ENCODE measurements at regions not wholly inside any gene's neighbourhood (a gene's known extent, or its start where the extent isn't known, plus 50 kb on each side); places are given as distances from the start of the nearest gene placed in this dataset.

GRCh38 chr13:48919751-48920150, 56.0 kb upstream of the FNDC3A start:
- H3K4me3 ChIP-seq (replicated peaks in 1 of 3; ENCODE audit: insufficient read depth in 1 of 3, low read depth in 2 of 3, low read length in 3 of 3), result no peak overlapping the region
- BruUV-seq (replicated peaks), result no TSS peak
- ChIA-PET CTCF (ENCODE audit: low intra/inter-chr PET ratio, low total read pairs) (no interaction called here), POLR2A (no interaction called here)
- TF ChIP-seq ZNF282 (IDR thresholded peaks at IDR 0.05; ENCODE audit: partially characterized antibody), result no peak
- TF ChIP-seq ZBTB25 (CRISPR knock-in tag; IDR thresholded peaks at IDR 0.05), result no peak
- no peak for TF ChIP-seq PLRG1 (conservative IDR thresholded peaks at IDR 0.05)
- no peak for TF ChIP-seq BRCA1 (CRISPR knock-in tag; IDR thresholded peaks at IDR 0.05)
- peak; percentile 93 to 98 for TF ChIP-seq MAFK (conservative IDR thresholded peaks at IDR 0.05 in 1 of 2, IDR thresholded peaks at IDR 0.05 in 1 of 2; ENCODE audit: low read length in 2 of 2)
- peak; percentile 97 for TF ChIP-seq MAFF (IDR thresholded peaks at IDR 0.05; ENCODE audit: low read depth, low read length)
- TF ChIP-seq GATAD2A (CRISPR knock-in tag; IDR thresholded peaks at IDR 0.05), result no peak
- TF ChIP-seq ZNF318 (CRISPR knock-in tag; IDR thresholded peaks at IDR 0.05), result no peak
- no peak for TF ChIP-seq ZSCAN21 (CRISPR knock-in tag; IDR thresholded peaks at IDR 0.05; ENCODE audit: borderline replicate concordance)
- in situ Hi-C loops (cut with HindIII; ENCODE audit: extremely low pct_ligation_motif_present, low pct_unique_long_range_greater_than_20kb) (no loop called here), intact Hi-C loops (cut with micrococcal nuclease; ENCODE audit: unreplicated experiment) (no loop called here)
- H3K4me1 ChIP-seq (ENCODE audit: insufficient read depth, low read length), result no peaks in the 10 kb centered on the region
- no peak overlapping the region for H3K4me2 ChIP-seq (ENCODE audit: low read depth, low read length)
- no peak for DNase-seq (ENCODE audit: low spot score)
- H3K36me3 ChIP-seq (replicated peaks in 1 of 2; ENCODE audit: control insufficient read depth in 1 of 2, insufficient read depth in 2 of 2, low read length in 2 of 2), result no peaks in the 10 kb centered on the region
- no peak overlapping the region for H3K27ac ChIP-seq (ENCODE audit: extremely low read length, insufficient read depth, low read length)
- no peak for ATAC-seq
- peaks cover 2 to 17% of the 10 kb centered on the region in 2 experiments; a peak in 4 of 5 replicates for H3K27me3 ChIP-seq (ENCODE audit: control insufficient read depth in 1 of 2, insufficient read depth in 2 of 2, low read length in 2 of 2)
- H3K79me2 ChIP-seq (ENCODE audit: insufficient read depth, low read length), result no peaks in the 10 kb centered on the region
- H4K20me1 ChIP-seq (ENCODE audit: insufficient read depth, low read length), result no peaks in the 10 kb centered on the region
- no peaks in the 10 kb centered on the region for H3K9me3 ChIP-seq (ENCODE audit: low read length)
- WGBS (ENCODE audit: low lambda C conversion rate), result 0% methylated on average over 1 of the region's 1 CpG
- H2AFZ ChIP-seq (ENCODE audit: low read length), result no peak overlapping the region
- H3K9ac ChIP-seq (ENCODE audit: insufficient read depth, low read depth, low read length), result no peak overlapping the region
- FAIRE-seq, result no peak

Measured in HepG2 (cell line).